22Rv1 (cell line): ENCODE measurements at regions not wholly inside any gene's neighbourhood (a gene's known extent, or its start where the extent isn't known, plus 50 kb on each side); places are given as distances from the start of the nearest gene placed in this dataset.

ENCODE experiments used
- H3K27ac ChIP-seq: fragments of 450-650 bp; 2 replicates; pipeline ENCODE4 v1.5.1; 2017
- ZFX ChIP-seq: fragments of 450-650 bp; IDR thresholded peaks from 2 replicates; pipeline ENCODE4 v1.6.1; 2017; ENCODE audit warnings: antibody characterized with exemption, borderline replicate concordance
- TF ChIP-seq, protein P1 (sequence below): fragments of 450-650 bp; IDR thresholded peaks from 2 replicates; pipeline ENCODE4 v1.5.1; 2017; ENCODE audit warnings: mild to moderate bottlenecking

DNA sequence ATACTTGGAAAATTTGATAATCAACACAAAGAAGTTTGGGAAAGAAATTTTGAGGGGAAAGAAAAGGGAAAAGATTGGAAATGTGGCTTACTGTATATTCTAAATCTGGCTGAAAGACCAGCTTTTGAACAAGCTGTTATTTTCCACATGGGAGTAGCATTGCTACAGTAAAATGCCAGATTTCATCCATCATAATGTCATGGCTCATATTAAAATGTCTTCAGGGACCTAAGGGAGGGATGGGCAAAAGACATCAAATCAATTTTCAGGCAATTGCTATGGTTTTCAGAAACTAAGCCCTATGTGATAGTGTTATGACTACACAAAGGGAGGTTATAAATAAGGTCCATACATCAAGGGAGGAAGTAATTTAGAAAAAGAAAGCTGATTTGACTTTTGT is 1116.9 kb upstream of the CELF2 start:
- no peak for TF ChIP-seq ZFX
- TF ChIP-seq, protein P1, sequence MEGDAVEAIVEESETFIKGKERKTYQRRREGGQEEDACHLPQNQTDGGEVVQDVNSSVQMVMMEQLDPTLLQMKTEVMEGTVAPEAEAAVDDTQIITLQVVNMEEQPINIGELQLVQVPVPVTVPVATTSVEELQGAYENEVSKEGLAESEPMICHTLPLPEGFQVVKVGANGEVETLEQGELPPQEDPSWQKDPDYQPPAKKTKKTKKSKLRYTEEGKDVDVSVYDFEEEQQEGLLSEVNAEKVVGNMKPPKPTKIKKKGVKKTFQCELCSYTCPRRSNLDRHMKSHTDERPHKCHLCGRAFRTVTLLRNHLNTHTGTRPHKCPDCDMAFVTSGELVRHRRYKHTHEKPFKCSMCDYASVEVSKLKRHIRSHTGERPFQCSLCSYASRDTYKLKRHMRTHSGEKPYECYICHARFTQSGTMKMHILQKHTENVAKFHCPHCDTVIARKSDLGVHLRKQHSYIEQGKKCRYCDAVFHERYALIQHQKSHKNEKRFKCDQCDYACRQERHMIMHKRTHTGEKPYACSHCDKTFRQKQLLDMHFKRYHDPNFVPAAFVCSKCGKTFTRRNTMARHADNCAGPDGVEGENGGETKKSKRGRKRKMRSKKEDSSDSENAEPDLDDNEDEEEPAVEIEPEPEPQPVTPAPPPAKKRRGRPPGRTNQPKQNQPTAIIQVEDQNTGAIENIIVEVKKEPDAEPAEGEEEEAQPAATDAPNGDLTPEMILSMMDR, result no peak
- no peak overlapping the region for H3K27ac ChIP-seq

- TF ChIP-seq ZFX, result no peak
- TF ChIP-seq, protein P1, result no peak
- H3K27ac ChIP-seq, result no peak overlapping the region
These were observed 1115.7 kb upstream of the CELF2 start for GRCh38 chr10:9901971-9902370.

- TF ChIP-seq, protein P1, result no peak
- no peak for TF ChIP-seq ZFX
- no peak overlapping the region for H3K27ac ChIP-seq
These were observed 1107.2 kb upstream of the CELF2 start for GRCh38 chr10:9910446-9910845.

GRCh38 chr10:9911488-9911887 is 1106.2 kb upstream of the CELF2 start:
- TF ChIP-seq, protein P1, result no peak
- no peak for TF ChIP-seq ZFX
- H3K27ac ChIP-seq, result no peak overlapping the region

- TF ChIP-seq, protein P1, result no peak
- TF ChIP-seq ZFX, result no peak
- H3K27ac ChIP-seq, result no peak overlapping the region
These were observed 1103.7 kb upstream of the CELF2 start for GRCh38 chr10:9913876-9914514.

DNA sequence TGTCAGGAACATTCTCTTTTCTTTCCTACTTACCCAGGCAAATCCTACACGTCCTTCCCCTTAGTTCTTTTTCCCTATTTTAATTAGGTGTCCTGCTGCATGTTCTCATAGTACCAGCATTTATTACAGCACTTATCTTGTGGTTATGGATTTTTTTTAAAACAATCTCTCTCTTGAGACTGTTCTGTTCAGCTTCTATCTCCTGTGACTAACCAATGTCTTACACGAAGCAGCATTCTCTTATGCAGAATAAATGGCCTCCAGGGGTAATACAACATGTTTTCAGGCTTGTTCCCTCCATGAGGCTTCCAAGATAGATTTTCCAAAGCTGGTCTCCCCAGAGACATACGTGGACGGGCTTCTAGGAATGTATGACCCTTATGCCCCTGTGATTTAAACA is 1096.1 kb upstream of the CELF2 start:
- TF ChIP-seq, protein P1, result no peak
- TF ChIP-seq ZFX, result no peak

GRCh38 chr10:9922126-9922870 is 1095.4 kb upstream of the CELF2 start:
- TF ChIP-seq, protein P1, result no peak
- no peak for TF ChIP-seq ZFX

More for the DNA sequence above, 1096.1 kb upstream of the CELF2 start:
- H3K27ac ChIP-seq, result no peak overlapping the region

More at GRCh38 chr10:9922126-9922870, 1095.4 kb upstream of the CELF2 start:
- no peak overlapping the region for H3K27ac ChIP-seq
